Uterus (tissue), 3 donors: ENCODE measurements at regions not wholly inside any gene's neighbourhood (a gene's known extent, or its start where the extent isn't known, plus 50 kb on each side); places are given as distances from the start of the nearest gene placed in this dataset.

Experiments used
- DNase-seq, 2 donors: peaks; one replicate each; pipeline ENCODE4 v3.0.0-alpha.2; 2019 to 2020
- H3K27ac ChIP-seq, 2 donors: fragments of 200-600 bp; sonication (generic); 1 replicate in 1 of 2; 2 replicates in 1 of 2; pipeline ENCODE4 v1.5.1; 2016 to 2018
- H3K27me3 ChIP-seq, 2 donors: fragments of 200-600 bp; sonication (generic); one replicate each; pipeline ENCODE4 v1.5.1; 2018 to 2019; ENCODE audit warnings: control low read depth in 1 of 2
- H3K36me3 ChIP-seq, 2 donors: fragments of 200-600 bp; sonication (generic); one replicate each; pipeline ENCODE4 v1.5.1; 2019; ENCODE audit warnings: control low read depth in 1 of 2
- H3K4me1 ChIP-seq, 2 donors: fragments of 200-600 bp; sonication (generic); one replicate each; pipeline ENCODE4 v1.5.1; 2018 to 2019; ENCODE audit warnings: control low read depth in 1 of 2
- H3K4me3 ChIP-seq, 2 donors: fragments of 200-600 bp; sonication (generic); 1 replicate in 1 of 2; 2 replicates in 1 of 2; pipeline ENCODE4 v1.5.1; 2018 to 2019; ENCODE audit warnings: mild to moderate bottlenecking in 1 of 2
- H3K9me3 ChIP-seq, 2 donors: fragments of 200-600 bp; sonication (generic); one replicate each; pipeline ENCODE4 v1.5.1; 2019; ENCODE audit warnings: control low read depth in 1 of 2
- CTCF ChIP-seq, 4 experiments: fragments of 200-600 bp in 2 of 4; fragments of 450-650 bp in 2 of 4; sonication (generic) in 2 of 4; IDR thresholded peaks; one replicate each; pipeline ENCODE4 v1.5.1; 2016 to 2019; ENCODE audit warnings: antibody characterized with exemption in 4 of 4, mild to moderate bottlenecking in 2 of 4, moderate library complexity in 1 of 4
- POLR2A ChIP-seq, 2 donors: fragments of 450-650 bp; IDR thresholded peaks; one replicate each; pipeline ENCODE4 v1.6.1; 2016; ENCODE audit warnings: antibody characterized with exemption in 2 of 2, mild to moderate bottlenecking in 1 of 2, moderate library complexity in 1 of 2
- intact Hi-C: fragments of 100-400 bp; cut with DNase I; formaldehyde crosslinking; loops from one replicate; pipeline ENCODE4 v1.15.1; 2023; ENCODE audit warnings: low total_unique reads
- donor health status: DM: yes; HTN: yes; CAD: no.

GRCh38 chr3:34357461-34357860, 559.0 kb downstream of the PDCD6IP start:
- TF ChIP-seq CTCF (IDR thresholded peaks at IDR 0.05) (no peak), POLR2A (IDR thresholded peaks at IDR 0.05) (no peak)

GRCh38 chr3:34359064-34359463, 560.6 kb downstream of the PDCD6IP start:
- Histone ChIP-seq H3K9me3 (no peaks in the 10 kb centered on the region), H3K27me3 (no peaks in the 10 kb centered on the region), H3K4me1 (no peaks in the 10 kb centered on the region), H3K36me3 (no peaks in the 10 kb centered on the region), H3K4me3 (no peak overlapping the region), H3K27ac (no peak overlapping the region)
- intact Hi-C loops: no loop called here
- TF ChIP-seq CTCF (IDR thresholded peaks at IDR 0.05): no peak
- no peak for TF ChIP-seq POLR2A (IDR thresholded peaks at IDR 0.05)
- DNase-seq: no peak

More at GRCh38 chr3:34357461-34357860, 559.0 kb downstream of the PDCD6IP start:
- no peak overlapping the region for H3K4me3 ChIP-seq
- no peak for DNase-seq
- intact Hi-C loops: no loop called here
- H3K27me3 ChIP-seq: no peaks in the 10 kb centered on the region
- no peaks in the 10 kb centered on the region for H3K36me3 ChIP-seq
- no peaks in the 10 kb centered on the region for H3K4me1 ChIP-seq
- H3K9me3 ChIP-seq: no peaks in the 10 kb centered on the region
- H3K27ac ChIP-seq: no peak overlapping the region

- Histone ChIP-seq H3K4me3 (no peak overlapping the region), H3K4me1 (no peaks in the 10 kb centered on the region), H3K9me3 (no peaks in the 10 kb centered on the region), H3K27me3 (no peaks in the 10 kb centered on the region), H3K27ac (no peak overlapping the region), H3K36me3 (no peaks in the 10 kb centered on the region)
- TF ChIP-seq CTCF (IDR thresholded peaks at IDR 0.05) (no peak), POLR2A (IDR thresholded peaks at IDR 0.05) (no peak)
- intact Hi-C loops: no loop called here
- no peak for DNase-seq
Measured at GRCh38 chr3:34360713-34361112, 562.3 kb downstream of the PDCD6IP start.

GRCh38 chr3:34361921-34362320, 563.5 kb downstream of the PDCD6IP start:
- no peak for TF ChIP-seq POLR2A (IDR thresholded peaks at IDR 0.05)
- TF ChIP-seq CTCF (IDR thresholded peaks at IDR 0.05): no peak
- no peaks in the 10 kb centered on the region for H3K27me3 ChIP-seq
- H3K4me3 ChIP-seq: no peak overlapping the region
- H3K4me1 ChIP-seq: no peaks in the 10 kb centered on the region
- intact Hi-C loops: no loop called here
- H3K36me3 ChIP-seq: no peaks in the 10 kb centered on the region
- DNase-seq: no peak
- H3K9me3 ChIP-seq: no peaks in the 10 kb centered on the region
- H3K27ac ChIP-seq: no peak overlapping the region

GRCh38 chr3:34362910-34363309, 564.5 kb downstream of the PDCD6IP start:
- DNase-seq: no peak
- Histone ChIP-seq H3K27me3 (no peaks in the 10 kb centered on the region), H3K4me1 (no peaks in the 10 kb centered on the region), H3K9me3 (no peaks in the 10 kb centered on the region), H3K4me3 (no peak overlapping the region), H3K36me3 (no peaks in the 10 kb centered on the region), H3K27ac (no peak overlapping the region)
- TF ChIP-seq POLR2A (IDR thresholded peaks at IDR 0.05) (no peak), CTCF (IDR thresholded peaks at IDR 0.05) (no peak)
- intact Hi-C loops: no loop called here
